HG02852 (cell line): ENCODE measurements at regions not wholly inside any gene's neighbourhood (a gene's known extent, or its start where the extent isn't known, plus 50 kb on each side); places are given as distances from the start of the nearest gene placed in this dataset.
"Not testable (repeated sequence)": the region's sequence is repeated elsewhere in the genome, so short reads cannot be mapped to it uniquely, and the experiment has no call there.

Source experiments
- ATAC-seq: cut with Tn5 transposase; IDR thresholded peaks from one replicate; pipeline ENCODE4 v1.9.1; 2021; ENCODE audit warnings: mild to moderate bottlenecking, moderate library complexity; ENCODE audit not compliant: unreplicated experiment

DNA sequence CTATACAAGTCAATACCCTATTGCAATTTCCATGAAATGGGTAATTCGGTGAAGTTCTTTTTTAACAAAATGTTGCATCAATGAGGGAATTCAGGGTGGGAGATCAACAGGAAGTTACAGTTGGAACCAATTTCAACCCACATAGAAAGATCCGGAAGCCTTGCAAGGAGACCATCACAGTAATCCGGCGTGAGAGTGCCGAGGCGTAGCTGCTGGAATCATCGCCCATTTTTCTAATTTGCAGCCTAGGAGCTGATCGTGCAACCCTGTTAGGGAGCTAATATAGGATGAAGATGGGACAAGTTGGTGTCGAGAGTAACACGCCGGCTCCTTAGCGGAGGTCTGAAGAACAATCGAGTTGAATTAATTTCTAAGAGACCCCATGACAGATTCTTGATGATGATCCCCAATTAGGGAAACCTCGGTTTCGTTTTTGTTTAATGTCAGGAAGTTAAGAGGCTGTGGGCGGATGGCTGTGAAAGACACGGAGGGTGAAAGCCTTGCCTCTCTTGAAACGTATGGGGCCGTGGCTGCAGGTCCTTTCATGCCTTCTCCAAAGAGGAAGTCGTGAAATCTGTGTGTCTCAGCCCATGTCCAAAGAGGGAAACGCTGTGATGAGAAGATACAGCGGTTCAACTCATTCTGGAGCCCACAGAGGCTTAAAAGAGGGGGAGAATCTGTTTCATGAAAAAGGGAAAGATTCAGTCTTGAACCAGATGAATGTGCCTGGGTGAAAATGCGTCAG is 51.2 kb upstream of the CARD11 start:
- peak; percentile 60 for ATAC-seq

DNA sequence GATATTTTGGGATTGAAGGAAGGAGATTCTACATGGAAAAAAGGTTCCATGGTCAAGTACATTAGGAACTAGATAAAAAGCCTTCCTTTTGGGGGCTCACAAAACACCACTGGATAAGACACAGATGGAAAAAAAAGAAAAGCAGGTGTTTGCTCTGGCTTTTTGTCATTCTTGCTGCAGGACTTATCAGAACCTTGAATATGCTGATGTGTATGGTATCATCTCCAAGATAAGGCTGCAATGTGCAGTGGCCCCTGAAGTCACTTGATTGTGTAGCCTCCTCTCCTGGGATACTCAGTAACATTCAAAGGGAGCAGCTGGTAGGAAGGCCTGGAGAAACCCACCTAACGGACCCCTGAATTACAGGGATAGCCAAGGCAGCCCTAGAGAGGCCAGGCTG is 54.1 kb upstream of the CARD11 start:
- no peak for ATAC-seq

DNA sequence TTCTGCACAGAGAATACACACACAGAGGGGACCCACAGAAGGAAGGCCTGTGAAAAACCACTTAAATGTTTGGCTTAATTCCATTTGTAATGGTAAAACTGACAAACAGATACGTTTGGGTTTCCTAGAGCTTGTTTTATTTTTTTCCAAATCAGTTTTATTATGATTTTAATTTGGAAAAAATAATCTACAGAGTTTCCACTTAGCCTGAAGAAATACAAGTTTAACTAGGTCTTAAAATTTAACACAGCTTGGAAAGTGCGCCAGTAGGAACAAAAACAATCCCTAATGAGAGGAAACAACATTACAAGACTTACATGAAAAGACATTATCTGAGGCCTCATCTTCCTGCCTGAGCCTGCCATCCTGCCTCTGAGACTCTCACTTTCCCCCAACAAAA is 58.5 kb upstream of the CARD11 start:
- no peak for ATAC-seq

DNA sequence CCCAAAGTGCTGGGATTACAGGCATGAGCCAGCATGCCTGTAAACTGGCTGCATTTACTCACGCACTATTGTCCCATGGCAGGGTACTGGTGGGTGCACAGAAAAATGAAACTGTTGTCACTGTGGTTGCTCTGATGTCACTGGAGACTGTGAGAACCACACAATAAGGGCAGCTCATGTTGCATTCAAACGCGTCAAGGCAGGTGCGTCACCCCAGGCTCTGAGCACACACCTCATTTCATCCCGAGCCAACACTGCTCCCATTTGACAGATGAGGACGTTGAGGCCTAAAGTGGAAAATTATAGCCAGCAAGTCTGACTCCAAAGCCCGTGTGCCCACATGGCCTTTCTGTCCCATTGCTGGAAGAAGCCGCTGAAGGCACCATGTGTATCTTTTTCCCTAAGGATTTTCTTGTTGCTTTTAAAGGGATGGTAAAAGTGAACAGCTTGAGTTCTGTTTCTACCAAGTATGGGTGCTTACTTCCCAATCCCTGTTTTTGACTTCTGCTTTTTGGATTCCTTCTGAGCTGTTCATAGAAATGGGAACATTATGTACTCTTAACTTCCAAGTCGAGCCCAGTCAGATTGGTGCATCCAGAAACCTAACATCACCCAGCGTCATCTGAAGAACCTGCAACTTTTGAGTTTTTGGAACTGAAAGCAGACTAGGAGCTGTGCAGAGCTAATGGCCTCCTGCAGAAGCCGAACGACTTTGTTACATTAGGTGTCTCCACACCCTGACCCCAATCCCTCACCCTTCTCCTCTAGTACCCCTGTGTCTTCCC is 60.1 kb upstream of the CARD11 start:
- ATAC-seq, result no peak

DNA sequence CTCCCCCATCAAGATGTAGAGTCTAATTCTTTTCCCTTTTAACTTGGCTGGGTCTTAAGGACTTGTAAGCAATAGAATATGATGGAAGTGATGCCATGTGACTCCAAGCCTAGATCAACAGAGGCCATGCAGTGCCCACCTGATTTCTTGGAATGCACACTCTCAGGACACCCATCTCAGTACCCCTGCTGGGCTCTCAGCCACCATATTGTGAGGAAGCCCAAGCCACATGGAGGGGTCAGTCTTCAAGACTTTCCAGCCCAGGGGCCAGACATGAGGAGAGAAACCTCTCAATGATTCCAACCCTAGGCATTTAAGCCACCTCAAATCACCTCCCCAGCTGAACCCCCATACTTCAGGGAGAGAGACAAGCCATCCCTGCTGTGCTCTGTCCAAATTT is 62.2 kb upstream of the CARD11 start:
- ATAC-seq, result no peak

DNA sequence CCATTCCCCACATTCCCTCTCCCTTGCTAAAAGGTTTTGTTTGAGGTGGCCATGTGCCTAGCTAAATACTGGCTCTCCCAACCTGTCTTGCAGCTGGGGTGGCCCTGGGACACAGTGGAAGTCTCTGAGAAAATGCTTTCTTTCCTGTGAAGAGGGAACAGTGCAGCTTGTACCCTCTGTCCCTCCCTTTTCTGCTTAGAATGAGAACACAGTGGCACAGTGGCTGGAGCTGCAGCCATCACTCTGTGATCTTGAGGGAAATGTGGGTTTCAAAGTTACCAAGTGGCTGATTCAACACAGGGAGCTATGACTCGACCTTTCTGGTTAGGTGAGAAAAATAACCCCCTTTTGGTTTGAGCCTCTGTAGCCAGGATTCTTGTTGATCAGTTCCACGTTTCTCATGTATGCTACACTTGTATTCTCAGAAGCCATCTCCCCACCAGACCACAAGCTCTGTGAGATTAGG is 62.7 kb upstream of the CARD11 start:
- no peak for ATAC-seq

DNA sequence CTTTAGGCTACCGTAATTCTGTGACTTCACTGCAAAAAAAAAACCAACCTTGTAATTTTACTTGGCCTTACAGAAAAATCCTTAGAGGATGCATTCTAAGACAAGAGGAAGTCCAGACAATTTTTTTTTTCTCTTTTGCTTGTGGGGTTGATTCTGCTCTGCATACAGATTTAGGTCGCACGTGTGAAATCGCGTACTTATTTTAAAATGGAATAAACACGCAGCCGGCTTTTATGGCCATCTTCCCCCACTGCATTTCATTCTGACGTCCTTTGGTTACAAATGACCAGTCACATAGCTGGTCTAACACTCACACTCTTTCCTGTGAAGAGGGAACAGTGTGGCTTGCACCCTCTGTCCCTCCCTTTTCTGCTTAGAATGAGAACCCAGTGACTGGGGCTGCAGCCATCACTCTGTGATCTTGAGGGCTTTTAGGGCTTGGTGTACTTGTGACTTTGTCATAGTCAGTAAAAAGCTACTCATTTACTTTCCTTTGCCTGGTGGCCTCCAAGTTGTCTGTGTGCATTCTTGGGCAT is 63.6 kb upstream of the CARD11 start:
- ATAC-seq, result no peak

DNA sequence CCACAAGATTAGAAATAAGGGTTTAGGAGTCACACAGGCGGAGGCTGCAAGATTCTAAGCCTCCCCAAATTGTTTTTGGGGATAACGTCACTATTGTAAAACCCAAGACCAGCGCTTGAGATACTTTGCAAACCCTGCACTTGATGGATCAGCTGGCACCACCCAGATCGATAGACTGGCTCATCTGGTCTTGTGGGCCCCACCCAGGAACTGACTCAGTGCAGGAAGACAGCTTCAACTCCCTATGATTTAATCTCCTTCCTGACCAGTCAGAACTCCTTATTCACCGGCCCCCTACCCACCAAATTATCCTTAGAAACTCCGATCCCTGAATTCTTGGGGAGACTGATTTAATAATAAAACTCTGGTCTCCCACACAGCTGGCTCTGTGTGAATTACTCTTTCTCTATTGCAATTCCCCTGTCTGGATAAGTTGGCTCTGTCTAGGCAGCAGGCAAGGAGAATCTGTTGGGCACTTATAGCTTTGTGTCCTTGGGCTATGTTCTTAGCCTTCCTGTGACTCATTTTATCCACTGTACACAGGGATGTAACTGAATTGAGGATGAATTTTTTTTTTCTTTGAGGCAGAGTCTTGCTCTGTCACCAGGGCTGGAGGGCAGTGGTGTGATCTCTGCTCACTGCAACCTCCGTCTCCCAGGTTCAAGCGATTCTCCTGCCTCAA is 64.4 kb upstream of the CARD11 start:
- ATAC-seq, result no peak

DNA sequence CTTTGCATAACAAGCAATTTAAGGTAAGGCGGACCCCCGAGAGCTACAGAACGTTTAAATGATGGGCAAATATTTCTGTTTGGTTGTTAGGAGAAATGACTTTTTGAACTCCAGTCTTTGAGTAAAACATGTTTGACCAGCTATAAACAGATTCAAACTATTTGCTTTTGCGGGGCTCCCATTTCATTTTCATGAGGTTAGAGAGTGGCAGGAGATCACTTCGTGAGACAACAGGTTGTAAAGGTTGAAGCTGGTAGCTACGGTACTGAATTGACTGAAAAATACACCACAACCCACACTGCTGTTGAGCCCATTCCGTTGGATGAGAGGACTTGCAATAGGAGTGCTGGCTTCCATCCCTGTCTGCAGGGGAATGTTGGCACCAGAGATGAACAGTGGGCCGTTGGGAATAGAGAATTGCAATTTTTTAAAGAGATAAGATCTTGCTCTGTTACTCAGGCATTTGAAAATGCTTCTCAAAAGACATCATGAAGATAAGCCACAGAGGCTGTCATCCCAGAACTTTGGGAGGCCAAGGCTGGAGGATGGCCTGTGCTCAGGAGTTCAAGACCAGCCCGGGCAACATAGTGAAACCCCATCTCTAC is 65.7 kb upstream of the CARD11 start:
- no peak for ATAC-seq

DNA sequence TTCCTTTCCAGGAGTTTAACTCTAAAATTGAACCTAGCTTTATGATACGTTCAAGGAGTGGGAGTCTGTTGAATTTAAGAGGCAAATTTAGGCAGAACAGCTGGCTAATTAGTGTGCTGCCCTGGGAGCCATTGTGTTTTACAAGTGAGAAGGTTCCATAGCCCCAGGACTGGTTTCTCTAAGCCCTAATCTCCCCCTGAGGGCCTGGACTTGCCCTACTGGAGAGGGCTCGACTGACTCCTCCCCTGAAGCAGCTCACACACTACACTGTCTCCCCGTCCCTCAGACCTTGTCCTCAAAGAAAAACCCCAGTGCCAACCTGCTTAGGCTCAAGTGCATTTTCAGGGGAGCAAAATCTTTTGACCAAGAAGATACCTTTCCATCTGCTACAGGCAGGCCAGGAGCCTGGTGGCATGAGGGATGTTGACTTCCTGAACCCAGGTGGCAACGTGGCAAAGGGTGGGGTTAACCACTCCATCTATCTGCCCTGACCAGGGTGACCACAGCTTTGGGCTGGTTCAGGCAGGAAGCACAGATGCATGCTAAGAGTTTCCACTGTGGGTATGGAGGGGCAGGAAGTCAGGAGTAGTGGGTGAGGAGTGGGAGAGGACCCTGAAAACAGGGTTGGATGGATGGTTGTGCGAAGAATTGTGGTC is 68.9 kb upstream of the CARD11 start:
- no peak for ATAC-seq

DNA sequence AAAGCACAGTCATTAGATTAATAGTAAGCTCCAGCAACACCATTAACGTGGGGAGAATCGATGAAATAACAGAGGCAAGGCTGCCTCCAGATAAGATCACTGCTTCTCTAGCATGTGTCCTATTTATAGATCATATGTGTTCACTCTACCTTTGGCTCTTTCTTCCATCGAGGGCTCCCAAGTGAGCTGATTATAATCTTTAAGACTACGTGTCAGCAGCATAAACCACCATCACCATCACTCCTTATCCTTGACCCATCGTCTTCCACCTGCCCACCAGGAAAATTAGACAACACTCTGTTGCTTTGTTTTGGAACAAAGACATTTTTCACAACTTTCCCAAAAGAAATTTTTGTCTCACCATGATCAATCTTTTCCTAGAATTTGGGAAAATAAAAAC is 71.2 kb upstream of the CARD11 start:
- no peak for ATAC-seq

DNA sequence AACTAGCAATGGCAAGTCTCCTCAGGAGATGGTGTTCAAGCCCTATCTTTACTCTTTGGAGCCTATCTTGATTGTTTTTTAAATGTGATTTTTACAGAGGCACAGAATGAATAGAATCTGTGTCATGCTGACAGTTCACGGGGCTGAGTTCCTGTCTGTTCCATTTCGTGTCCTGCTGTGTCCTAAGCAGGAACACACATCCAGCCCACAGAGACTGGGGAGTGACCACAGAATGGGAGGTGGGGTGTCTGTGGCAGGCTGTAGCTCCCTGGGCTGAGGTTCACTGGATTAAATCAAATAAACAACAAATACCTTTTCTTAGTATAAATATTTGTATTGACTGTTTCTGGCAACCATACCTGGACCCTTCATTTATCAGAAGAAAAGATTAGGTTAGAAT is 73.4 kb upstream of the CARD11 start:
- ATAC-seq, result no peak

DNA sequence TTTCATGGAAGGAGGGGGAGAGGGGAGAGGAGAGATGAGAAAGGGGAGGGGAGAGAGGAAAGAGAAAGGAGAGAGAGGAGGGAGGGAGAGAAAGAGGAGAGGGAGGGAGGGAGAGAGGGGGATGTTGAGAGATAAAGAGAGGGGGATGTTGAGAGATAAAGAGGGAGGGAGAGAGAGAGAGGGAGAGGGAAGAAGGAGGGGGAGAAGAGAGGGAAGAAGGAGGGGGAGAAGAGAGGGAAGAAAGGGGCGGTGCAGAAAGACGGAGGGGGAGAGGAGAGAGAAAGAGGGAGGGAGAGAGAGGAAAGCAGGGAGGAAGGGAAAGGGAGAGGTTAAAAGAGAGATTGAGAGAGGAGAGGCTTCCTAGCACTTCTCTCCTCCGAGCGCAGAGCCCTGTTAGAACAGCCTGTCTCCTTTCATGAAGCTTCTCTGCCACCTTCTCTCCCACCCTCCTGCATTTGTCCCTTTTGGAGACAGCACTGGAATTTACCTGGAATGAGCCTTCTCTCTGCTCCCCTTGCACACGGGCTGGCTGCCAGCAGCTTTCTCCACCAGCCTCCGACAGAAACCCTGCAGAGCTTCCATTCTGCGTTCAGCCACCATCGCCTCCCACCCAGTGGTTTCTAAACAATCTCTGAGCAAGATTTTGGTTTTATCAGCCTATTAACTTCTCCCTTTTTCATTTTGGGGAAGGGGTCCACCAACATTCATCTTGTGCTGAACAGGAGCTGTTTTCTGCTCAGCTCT is 74.0 kb upstream of the CARD11 start:
- ATAC-seq, result no peak

DNA sequence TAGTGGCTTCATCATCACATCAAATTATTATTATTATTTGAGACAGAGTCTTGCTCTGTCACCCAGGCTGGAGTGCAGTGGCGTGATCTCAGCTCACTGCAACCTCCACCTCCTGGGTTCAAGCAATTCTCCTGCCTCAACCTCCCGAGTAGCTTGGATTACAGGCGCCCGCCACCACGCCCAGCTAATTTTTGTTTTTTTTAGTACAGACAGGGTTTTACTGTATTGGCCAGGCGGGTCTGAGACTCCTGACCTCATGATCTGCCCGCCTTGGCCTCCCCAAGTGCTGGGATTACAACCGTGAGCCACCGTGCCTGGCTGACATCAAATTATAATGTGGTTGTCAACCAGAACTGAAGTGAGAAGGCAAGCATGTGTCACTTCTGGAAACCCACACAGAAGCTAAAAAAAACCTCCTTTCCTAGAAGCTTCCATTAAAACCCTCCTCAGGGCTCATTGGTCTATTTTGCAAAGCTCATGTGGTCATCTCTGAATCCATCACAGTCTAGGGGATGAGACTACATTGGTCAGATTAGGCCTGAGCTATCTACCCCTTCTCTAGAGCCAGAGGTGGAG is 75.8 kb upstream of the CARD11 start:
- ATAC-seq, result not testable (repeated sequence)

DNA sequence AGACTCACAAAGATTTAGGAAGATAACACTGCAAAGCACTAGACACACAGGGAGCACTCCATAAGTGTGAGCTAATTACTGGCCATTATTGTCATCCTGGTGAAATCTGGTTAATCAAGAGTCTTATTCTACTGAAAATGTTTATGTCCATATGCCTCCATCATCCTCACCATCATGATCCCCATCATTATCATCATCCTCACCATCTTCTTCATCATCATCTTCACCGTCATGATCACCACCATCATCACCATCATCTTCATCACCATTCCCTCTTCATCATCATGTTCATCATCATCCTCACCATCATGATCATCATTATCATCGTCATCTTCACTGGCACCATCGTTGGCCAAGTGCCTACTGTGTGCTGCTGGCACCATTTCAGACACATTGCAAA is 76.3 kb upstream of the CARD11 start:
- no peak for ATAC-seq

DNA sequence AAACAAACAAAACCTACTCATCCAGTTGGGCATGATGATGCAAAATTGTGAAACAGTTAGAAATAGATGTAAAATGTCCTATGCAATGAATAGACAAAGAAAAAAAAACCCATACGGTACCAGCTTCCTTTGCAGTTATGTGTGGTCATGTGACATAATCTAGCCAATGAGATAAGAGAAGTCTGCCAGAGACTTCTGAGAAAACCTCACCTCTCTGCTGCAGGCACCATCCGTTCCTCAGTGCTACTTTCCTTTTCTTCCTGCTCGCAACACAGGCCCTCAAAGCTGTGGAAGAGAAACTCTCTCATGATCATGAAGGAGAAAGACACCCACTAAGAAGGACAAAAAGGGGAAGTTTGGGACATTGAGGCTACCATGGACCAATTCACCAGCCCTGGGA is 76.8 kb upstream of the CARD11 start:
- no peak for ATAC-seq

DNA sequence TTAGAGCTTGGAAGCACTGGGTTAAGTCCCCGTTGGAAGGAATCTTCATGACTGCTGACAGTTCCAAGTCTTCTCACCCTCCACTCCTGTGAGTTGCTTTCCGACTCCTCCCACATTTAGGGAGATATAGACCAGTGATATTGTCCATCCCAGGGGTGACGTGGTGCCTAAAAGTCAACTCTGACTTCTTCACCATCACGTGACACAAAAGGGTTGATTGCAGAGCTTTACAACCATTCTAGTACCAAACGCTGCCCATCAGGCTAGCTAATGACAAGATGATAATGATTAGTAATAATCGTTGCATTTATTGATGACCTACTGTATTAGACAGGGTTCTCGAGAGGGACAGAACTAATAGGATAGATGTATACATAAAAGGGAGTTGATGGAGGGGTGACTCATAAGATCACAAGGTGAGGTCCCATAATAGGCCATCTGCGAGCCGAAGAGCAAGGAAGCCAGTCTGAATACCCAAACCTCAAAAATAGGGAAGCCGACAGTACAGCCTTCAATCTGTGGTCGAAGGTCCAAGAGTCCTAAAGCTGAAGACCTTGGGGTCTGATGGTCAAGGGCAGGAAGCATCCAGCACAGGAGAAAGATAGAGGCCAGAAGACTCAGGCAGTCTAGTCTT is 85.3 kb upstream of the CARD11 start:
- ATAC-seq, result no peak

DNA sequence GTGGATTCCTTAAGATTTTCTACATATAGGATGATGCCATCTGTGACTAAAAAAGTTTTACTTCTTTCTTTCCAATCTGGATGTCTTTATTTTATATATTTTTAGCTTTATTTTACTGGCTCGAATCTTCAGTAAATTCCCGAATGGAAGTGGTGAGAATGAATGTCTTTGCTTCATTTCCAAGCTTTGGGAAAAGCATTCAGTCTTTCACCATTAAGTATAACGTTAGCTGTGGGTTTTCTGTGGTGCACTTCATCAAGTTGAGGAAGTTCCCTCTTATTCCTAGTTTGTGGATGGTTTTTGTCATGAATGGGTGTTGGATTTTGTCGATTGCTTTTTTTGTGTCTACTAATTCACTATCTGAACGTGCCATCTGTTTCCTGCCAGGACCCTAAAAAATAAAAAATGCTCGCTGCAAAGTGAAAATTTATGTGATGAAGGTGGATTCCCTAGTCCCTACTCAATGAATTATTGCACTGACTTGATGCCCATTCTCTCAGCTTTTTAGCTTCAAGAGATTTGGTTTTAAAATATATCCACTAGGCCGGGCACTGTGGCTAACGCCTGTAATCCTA is 90.2 kb upstream of the CARD11 start:
- no peak for ATAC-seq

DNA sequence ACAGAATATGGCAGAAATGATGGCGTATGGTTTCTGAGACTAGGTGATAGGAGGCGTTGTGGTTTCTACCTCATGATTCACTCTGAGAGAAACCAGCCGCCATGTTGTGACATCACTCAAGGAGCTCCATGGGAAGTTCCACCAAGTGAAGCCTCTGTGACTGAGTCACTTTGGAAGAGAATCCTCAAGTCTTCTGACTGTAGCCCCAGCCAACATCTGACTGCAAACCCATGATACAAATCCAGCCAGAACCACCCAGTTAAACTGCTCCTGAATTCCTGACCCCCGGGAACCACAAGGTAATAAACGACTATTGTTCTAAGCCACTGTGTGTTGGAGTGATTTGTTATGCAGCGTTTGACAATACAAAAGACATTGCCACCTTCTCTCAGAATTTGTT is 91.1 kb upstream of the CARD11 start:
- ATAC-seq, result no peak
